ENCODE measurements at regions not wholly inside any gene's neighbourhood (a gene's known extent, or its start where the extent isn't known, plus 50 kb on each side); places are given as distances from the start of the nearest gene placed in this dataset.

DNA sequence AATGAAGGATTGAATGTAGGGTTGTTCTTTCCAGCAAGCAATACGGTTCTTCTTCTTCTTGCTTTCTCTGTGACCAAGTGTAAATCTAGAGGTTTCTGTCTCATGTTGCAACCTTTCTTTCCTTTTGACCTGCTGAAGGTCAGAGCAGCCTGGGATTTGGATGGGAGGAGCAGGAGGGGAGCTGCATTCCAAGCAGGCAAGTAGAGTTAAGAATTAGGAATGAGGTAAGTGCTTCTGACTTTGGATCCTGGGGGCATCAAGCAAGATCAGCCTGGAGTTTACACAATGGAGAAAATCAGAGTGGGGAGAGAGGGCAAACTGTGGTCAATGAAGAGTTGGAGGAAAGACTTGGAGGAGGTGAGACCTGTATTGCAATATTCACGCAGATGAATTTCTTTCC is 225.6 kb upstream of the ZBED5 start:
- no peak for DNase-seq (ENCODE audit: low read depth, low spot score)
- TF ChIP-seq, protein P1, sequence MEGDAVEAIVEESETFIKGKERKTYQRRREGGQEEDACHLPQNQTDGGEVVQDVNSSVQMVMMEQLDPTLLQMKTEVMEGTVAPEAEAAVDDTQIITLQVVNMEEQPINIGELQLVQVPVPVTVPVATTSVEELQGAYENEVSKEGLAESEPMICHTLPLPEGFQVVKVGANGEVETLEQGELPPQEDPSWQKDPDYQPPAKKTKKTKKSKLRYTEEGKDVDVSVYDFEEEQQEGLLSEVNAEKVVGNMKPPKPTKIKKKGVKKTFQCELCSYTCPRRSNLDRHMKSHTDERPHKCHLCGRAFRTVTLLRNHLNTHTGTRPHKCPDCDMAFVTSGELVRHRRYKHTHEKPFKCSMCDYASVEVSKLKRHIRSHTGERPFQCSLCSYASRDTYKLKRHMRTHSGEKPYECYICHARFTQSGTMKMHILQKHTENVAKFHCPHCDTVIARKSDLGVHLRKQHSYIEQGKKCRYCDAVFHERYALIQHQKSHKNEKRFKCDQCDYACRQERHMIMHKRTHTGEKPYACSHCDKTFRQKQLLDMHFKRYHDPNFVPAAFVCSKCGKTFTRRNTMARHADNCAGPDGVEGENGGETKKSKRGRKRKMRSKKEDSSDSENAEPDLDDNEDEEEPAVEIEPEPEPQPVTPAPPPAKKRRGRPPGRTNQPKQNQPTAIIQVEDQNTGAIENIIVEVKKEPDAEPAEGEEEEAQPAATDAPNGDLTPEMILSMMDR (IDR thresholded peaks at IDR 0.05; ENCODE audit: insufficient read depth, low read length, missing control alignments) = no peak
- ChIA-PET CTCF (no interaction called here), POLR2A (no interaction called here)
- no peak overlapping the region for H3K4me3 ChIP-seq (ENCODE audit: low read depth, low read length)

DNA sequence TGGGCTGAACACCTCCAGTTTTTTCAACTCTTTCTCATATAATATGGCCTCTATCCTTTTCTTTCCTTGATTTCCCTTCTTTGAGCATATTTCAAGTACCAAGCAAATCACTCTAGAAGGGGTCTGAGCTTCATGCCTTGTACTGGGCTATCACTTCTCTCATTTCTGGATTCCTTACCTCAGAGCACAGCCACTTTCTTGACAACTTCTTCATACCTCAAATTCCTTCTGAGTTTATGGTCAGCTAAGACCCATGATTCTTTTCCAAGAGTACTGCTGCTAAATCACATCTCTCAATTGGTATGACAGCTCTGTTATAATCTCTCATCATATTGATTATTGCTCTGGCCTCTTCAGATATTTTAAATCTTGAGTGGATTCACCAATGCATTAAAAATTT is 224.8 kb upstream of the ZBED5 start:
- no peak overlapping the region for H3K4me3 ChIP-seq (ENCODE audit: low read depth, low read length)
- CTCF ChIA-PET = interaction anchor here (1.1 kb wide), 1 partner anchor 705 kb away, joined by 4 read pairs; no protein-coding TSS in a partner anchor
- POLR2A ChIA-PET = no interaction called here
- no peak for DNase-seq (ENCODE audit: low read depth, low spot score)
- TF ChIP-seq, protein P1 (IDR thresholded peaks at IDR 0.05; ENCODE audit: insufficient read depth, low read length, missing control alignments) = no peak

DNA sequence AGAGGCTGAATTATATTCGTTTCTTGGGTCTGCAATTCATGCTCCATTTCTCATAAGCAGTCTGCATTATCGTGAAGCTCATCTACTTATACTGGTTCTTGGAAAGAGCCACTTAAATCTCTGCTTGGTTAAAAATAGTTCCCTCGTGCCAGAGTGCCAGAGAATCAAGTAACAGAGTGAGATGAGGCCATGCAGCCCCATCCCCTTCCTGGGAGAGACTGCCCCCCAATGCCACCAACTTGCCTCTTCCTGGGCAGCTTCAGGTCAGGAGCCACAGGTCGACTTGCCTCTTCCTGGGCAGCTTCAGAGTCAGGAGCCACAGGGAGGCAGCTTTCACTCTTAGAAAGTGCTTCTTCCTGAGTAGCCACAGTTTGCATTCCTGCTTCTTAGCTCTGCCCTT is 223.9 kb upstream of the ZBED5 start:
- CTCF ChIA-PET = interaction anchor here (0.8 to 1.1 kb wide), 2 partner anchors 15 to 706 kb away, joined by 3 to 4 read pairs; no protein-coding TSS in a partner anchor
- no peak overlapping the region for H3K4me3 ChIP-seq (ENCODE audit: low read depth, low read length)
- POLR2A ChIA-PET = no interaction called here
- no peak for DNase-seq (ENCODE audit: low read depth, low spot score)
- TF ChIP-seq, protein P1 (IDR thresholded peaks at IDR 0.05; ENCODE audit: insufficient read depth, low read length, missing control alignments) = no peak

DNA sequence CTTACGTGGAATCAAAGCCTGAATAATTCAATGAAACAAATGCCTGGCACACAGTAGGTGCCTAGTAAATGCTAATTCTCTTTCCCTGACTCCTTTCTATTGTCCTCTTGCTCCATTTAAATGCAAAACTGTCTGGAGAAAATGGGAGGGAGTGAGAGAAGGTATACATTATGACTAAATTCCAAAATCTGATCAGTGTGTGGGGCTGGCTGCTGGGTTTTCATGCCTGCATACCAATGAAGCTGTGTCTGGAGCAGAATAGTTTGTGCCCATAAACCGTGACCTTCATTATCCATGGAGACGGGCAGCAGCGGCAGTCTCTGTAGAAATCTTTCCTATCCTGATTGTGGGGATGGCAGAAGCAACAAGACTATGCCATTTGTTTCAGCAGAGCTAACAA is 223.4 kb upstream of the ZBED5 start:
- ChIA-PET POLR2A (no interaction called here), CTCF (interaction anchor here (0.8 to 1.0 kb wide), 2 partner anchors 14 to 289 kb away, joined by 3 read pairs; no protein-coding TSS in a partner anchor)
- TF ChIP-seq, protein P1 (IDR thresholded peaks at IDR 0.05; ENCODE audit: insufficient read depth, low read length, missing control alignments) = no peak
- DNase-seq (ENCODE audit: low read depth, low spot score) = no peak
- H3K4me3 ChIP-seq (ENCODE audit: low read depth, low read length) = no peak overlapping the region

DNA sequence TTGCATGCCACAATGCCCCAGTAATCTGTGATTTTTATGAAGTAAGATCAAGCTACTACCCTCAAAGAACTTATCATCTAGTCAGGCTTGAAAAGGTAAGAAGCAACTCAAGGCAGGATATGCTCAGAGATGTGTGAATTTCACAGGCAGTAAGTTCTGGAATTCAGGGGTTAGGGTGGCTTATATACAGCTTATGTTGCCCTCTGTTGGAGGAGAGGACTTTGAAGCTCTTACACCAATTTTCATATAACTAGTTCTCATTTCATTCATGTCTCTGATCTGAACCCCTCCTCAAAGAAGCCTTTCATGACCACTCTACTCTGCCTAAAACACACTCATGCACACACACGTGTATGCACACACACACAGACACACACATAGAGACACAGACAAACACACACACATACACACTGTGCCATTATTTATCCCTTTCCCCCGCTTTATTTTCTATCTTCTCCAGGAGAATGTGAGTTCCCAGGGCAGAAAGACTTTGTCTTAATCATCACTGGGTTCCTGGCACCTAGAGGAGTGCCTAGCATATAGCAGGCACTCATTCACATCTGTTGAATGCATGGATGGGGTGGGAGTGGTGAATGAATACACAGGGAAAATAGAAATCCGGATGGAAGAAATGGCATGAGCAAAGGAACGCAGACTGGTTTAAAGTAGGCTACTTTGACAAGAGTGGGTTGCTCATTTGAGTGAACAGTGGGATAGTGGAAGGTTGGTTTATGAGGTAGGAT is 220.7 kb upstream of the ZBED5 start:
- no peak for DNase-seq (ENCODE audit: low read depth, low spot score)
- no peak overlapping the region for H3K4me3 ChIP-seq (ENCODE audit: low read depth, low read length)
- POLR2A ChIA-PET = no interaction called here
- TF ChIP-seq, protein P1 (IDR thresholded peaks at IDR 0.05; ENCODE audit: insufficient read depth, low read length, missing control alignments) = no peak
- CTCF ChIA-PET = interaction anchor here (0.8 to 2.3 kb wide), 10 partner anchors 8 to 308 kb away, joined by 3 to 11 read pairs (median 4); no protein-coding TSS in a partner anchor

DNA sequence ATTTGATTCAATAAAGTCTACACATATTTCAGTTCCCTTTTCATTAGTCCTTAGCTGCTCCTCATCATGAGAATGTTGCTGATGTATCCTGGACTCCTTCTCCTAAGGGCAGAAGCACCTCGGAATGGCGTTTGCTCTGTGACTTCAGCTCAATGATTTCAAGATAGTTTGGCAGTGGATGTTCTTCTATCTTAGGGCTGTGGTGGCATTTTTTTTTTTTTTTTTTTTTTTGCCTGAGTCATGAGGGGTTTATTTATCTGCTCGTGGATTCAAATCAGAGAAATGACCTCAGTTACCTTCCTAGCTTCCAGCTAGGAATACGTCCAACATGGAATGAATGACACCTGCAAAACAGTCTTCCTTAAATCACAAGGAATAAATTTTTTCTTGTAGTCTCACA is 220.0 kb upstream of the ZBED5 start:
- CTCF ChIA-PET = interaction anchor here (0.8 to 2.3 kb wide), 9 partner anchors 8 to 308 kb away, joined by 3 to 11 read pairs (median 4); no protein-coding TSS in a partner anchor
- no peak overlapping the region for H3K4me3 ChIP-seq (ENCODE audit: low read depth, low read length)
- DNase-seq (ENCODE audit: low read depth, low spot score) = no peak
- POLR2A ChIA-PET = no interaction called here
- TF ChIP-seq, protein P1 (IDR thresholded peaks at IDR 0.05; ENCODE audit: insufficient read depth, low read length, missing control alignments) = no peak
